GM12878 (cell line): ENCODE measurements at regions not wholly inside any gene's neighbourhood (a gene's known extent, or its start where the extent isn't known, plus 50 kb on each side); places are given as distances from the start of the nearest gene placed in this dataset.

Source experiments
- CTCF ChIP-seq, 3 experiments: IDR thresholded peaks in 2 of 3; conservative IDR thresholded peaks in 1 of 3; 2 replicates each; pipeline ENCODE4 v1.5.1; 2011; ENCODE audit warnings: low read depth in 3 of 3, low read length in 3 of 3, mild to moderate bottlenecking in 3 of 3, control low read depth in 2 of 3, moderate library complexity in 2 of 3, inconsistent platforms in 1 of 3, mixed read lengths in 1 of 3; ENCODE audit not compliant: control insufficient read depth in 2 of 3, insufficient read depth in 1 of 3; ENCODE audit errors: extremely low read depth in 1 of 3
- E4F1 ChIP-seq: fragments of 450-650 bp; IDR thresholded peaks from 2 replicates; pipeline ENCODE4 v1.6.1; 2018; ENCODE audit warnings: borderline replicate concordance, mild to moderate bottlenecking; ENCODE audit not compliant: partially characterized antibody
- EED ChIP-seq: sonication (generic); IDR thresholded peaks from 2 replicates; pipeline ENCODE4 v1.6.1; 2016; ENCODE audit warnings: antibody characterized with exemption, low read depth
- EZH2 ChIP-seq: IDR thresholded peaks from 2 replicates; pipeline ENCODE4 v1.6.1; 2012; ENCODE audit warnings: low read depth, mild to moderate bottlenecking, control low read depth, inconsistent platforms, low read length, borderline replicate concordance; ENCODE audit not compliant: control insufficient read depth
- MAX ChIP-seq: IDR thresholded peaks from 2 replicates; pipeline ENCODE4 v1.6.1; 2012; ENCODE audit warnings: low read depth, low read length, improper control_type of control experiment
- POLR2A ChIP-seq: IDR thresholded peaks from 2 replicates; pipeline ENCODE4 v1.6.1; 2011; ENCODE audit warnings: low read depth, mild to moderate bottlenecking, low read length
- RAD21 ChIP-seq: IDR thresholded peaks from 2 replicates; pipeline ENCODE4 v1.6.1; 2011; ENCODE audit warnings: mild to moderate bottlenecking, low read depth, low read length, moderate library complexity; ENCODE audit not compliant: insufficient read depth
- USF2 ChIP-seq: IDR thresholded peaks from 2 replicates; pipeline ENCODE4 v1.6.1; 2011; ENCODE audit warnings: low read depth, low read length, improper control_type of control experiment, borderline replicate concordance
- ZNF274 ChIP-seq: IDR thresholded peaks from one replicate; pipeline ENCODE4 v1.8.0; 2011; ENCODE audit not compliant: insufficient read length, insufficient read depth

- TF ChIP-seq E4F1 (no peak), RAD21 (no peak), ZNF274 (no peak), MAX (no peak), CTCF (IDR thresholded peaks at IDR 0.05 in 2 of 3, conservative IDR thresholded peaks at IDR 0.05 in 1 of 3; ENCODE audit: control insufficient read depth in 2 of 3, extremely low read depth in 1 of 3, insufficient read depth in 1 of 3, low read depth in 3 of 3, low read length in 3 of 3) (no peak), EED (no peak), EZH2 (no peak), POLR2A (no peak), USF2 (no peak)
These were observed 877.8 kb downstream of the FAM133A start for GRCh38 chrX:94551831-94552230.
